ENCODE measurements at regions not wholly inside any gene's neighbourhood (a gene's known extent, or its start where the extent isn't known, plus 50 kb on each side); places are given as distances from the start of the nearest gene placed in this dataset.

GRCh38 chr3:147604136-147604535 lies 195.0 kb downstream of the ZIC1 start:
- TF ChIP-seq POLR2A (IDR thresholded peaks at IDR 0.05; ENCODE audit: low read depth, low read length) (no peak), TAF1 (IDR thresholded peaks at IDR 0.05; ENCODE audit: borderline replicate concordance, low read depth, low read length) (no peak), POLR2AphosphoS5 (IDR thresholded peaks at IDR 0.05; ENCODE audit: low read depth, low read length) (no peak)
